ENCODE measurements at regions not wholly inside any gene's neighbourhood (a gene's known extent, or its start where the extent isn't known, plus 50 kb on each side); places are given as distances from the start of the nearest gene placed in this dataset.

DNA sequence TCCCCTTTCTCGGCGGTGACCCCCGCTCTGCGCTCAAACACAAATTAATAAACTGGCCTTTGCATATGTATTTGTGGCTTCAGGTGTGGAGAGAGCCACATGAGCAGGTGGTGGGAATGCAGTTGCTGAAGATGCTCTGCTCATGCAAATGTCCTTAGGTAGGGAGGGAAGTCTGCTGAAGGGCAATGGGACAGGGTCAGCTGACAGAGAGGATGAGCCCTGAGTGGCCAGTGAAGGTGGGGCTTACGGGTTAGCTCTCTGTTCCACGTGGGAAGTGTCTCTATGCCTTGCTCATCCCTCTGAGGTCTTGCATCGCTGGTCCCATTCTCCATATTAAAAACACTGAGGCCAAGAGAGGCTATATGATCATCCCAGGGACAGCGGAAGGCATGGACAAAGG lies 74.2 kb upstream of the CCL1 start:
- peaks cover 0 to 8% (median 6%) of the 10 kb centered on the region in 4 experiments for H3K4me1 ChIP-seq (ENCODE audit: control extremely low read depth in 1 of 4, control insufficient read depth in 4 of 4, insufficient read depth in 4 of 4, low read length in 3 of 4)
- ChIA-PET CTCF (no interaction called here), POLR2A (no interaction called here)
- H3K27me3 ChIP-seq (replicated peaks in 2 of 5; ENCODE audit: control insufficient read depth in 4 of 5, insufficient read depth in 5 of 5, low read length in 4 of 5) = peaks cover 0 to 13% (median 4%) of the 10 kb centered on the region in 5 experiments
- no peaks in the 10 kb centered on the region for H3K9me3 ChIP-seq (ENCODE audit: control extremely low read depth in 1 of 5, control insufficient read depth in 4 of 5, insufficient read depth in 2 of 5, low read depth in 1 of 5, low read length in 4 of 5)
- no peaks in the 10 kb centered on the region for H3K36me3 ChIP-seq (ENCODE audit: control insufficient read depth in 4 of 4, insufficient read depth in 4 of 4, low read length in 3 of 4)
- H3K27ac ChIP-seq (ENCODE audit: insufficient read depth in 1 of 2, low read depth in 1 of 2, low read length in 2 of 2, poor library complexity in 1 of 2, severe bottlenecking in 2 of 2) = no peak overlapping the region
- no peak overlapping the region for H3K4me3 ChIP-seq (ENCODE audit: control insufficient read depth in 1 of 7, extremely low read depth in 1 of 7, insufficient read depth in 4 of 7, low read depth in 2 of 7, low read length in 6 of 7)
- DNase-seq = no peak
- WGBS (ENCODE audit: insufficient coverage) = 100% methylated on average over 2 of the region's 8 CpGs

DNA sequence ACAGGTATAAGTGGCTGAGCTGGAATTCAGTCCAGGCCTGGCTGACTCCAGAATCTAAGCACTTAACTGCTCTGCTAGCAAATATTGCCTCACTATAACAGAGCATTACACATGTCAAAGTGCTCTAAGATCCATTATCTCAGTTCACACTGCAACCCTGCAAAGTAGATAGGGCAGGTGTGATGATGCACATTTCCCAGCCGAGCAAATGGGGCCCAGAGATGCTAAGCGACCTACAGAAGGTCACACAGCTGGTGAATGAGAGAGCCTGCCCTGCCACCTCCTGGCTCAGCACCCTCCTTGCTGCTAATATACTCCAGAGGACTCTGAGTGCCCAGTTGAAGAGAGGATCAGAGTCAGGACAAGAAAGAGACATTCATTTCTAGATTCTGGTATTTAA lies 73.6 kb upstream of the CCL1 start:
- Histone ChIP-seq H3K27ac (ENCODE audit: insufficient read depth in 1 of 2, low read depth in 1 of 2, low read length in 2 of 2, poor library complexity in 1 of 2, severe bottlenecking in 2 of 2) (no peak overlapping the region), H3K27me3 (replicated peaks in 2 of 5; ENCODE audit: control insufficient read depth in 4 of 5, insufficient read depth in 5 of 5, low read length in 4 of 5) (peaks cover 0 to 13% (median 3%) of the 10 kb centered on the region in 5 experiments), H3K36me3 (ENCODE audit: control insufficient read depth in 4 of 4, insufficient read depth in 4 of 4, low read length in 3 of 4) (no peaks in the 10 kb centered on the region), H3K4me1 (ENCODE audit: control extremely low read depth in 1 of 4, control insufficient read depth in 4 of 4, insufficient read depth in 4 of 4, low read length in 3 of 4) (peaks cover 0 to 8% (median 6%) of the 10 kb centered on the region in 4 experiments), H3K9me3 (ENCODE audit: control extremely low read depth in 1 of 5, control insufficient read depth in 4 of 5, insufficient read depth in 2 of 5, low read depth in 1 of 5, low read length in 4 of 5) (no peaks in the 10 kb centered on the region), H3K4me3 (ENCODE audit: control insufficient read depth in 1 of 7, extremely low read depth in 1 of 7, insufficient read depth in 4 of 7, low read depth in 2 of 7, low read length in 6 of 7) (no peak overlapping the region)
- WGBS (ENCODE audit: insufficient coverage) = 100% methylated on average over 1 of the region's 2 CpGs
- POLR2A ChIA-PET = interaction anchor here (0.7 kb wide), 1 partner anchor 16 kb away, joined by 3 read pairs; no protein-coding TSS in a partner anchor
- CTCF ChIA-PET = no interaction called here
- DNase-seq = no peak

DNA sequence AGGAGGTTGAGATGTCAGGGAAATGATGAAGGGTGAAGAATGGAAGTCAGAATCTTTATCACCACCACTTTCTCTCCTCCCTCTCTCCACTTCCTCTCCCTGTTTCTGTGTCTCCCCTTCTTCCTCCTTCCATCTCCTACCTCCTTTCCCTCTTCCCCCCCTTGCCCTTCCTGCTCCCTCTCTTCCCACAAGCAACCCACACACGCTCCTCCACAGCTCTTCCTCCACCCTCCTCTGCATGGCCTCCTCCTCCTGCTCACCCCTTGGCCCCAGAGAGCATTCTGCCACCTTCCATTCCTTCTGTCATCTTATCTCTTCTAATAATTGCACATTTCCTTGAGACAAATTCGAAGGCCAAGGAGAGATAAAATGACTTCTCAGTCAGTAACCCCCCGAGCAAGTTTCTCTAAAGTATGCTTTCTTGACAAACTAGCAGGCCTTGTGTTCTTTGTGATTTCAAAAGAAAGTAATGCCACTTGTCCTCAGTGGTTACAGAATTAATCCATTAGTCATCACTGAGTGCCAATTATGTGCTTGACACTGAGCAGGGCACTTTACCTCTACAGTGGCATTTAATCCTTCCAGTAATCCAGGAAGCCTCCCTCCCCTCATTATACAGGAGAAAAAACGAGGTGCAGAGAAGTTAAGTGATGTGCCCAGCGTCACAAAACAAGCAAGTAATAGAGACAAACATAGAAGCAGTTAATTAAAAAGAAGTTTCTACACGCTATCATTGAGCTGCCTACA lies 72.3 kb upstream of the CCL1 start:
- ChIA-PET POLR2A (no interaction called here), CTCF (no interaction called here)
- DNase-seq = no peak
- Histone ChIP-seq H3K4me1 (ENCODE audit: control extremely low read depth in 1 of 4, control insufficient read depth in 4 of 4, insufficient read depth in 4 of 4, low read length in 3 of 4) (peaks cover 0 to 8% (median 6%) of the 10 kb centered on the region in 4 experiments), H3K36me3 (ENCODE audit: control insufficient read depth in 4 of 4, insufficient read depth in 4 of 4, low read length in 3 of 4) (no peaks in the 10 kb centered on the region), H3K4me3 (ENCODE audit: control insufficient read depth in 1 of 7, extremely low read depth in 1 of 7, insufficient read depth in 4 of 7, low read depth in 2 of 7, low read length in 6 of 7) (no peak overlapping the region), H3K9me3 (ENCODE audit: control extremely low read depth in 1 of 5, control insufficient read depth in 4 of 5, insufficient read depth in 2 of 5, low read depth in 1 of 5, low read length in 4 of 5) (no peaks in the 10 kb centered on the region), H3K27ac (ENCODE audit: insufficient read depth in 1 of 2, low read depth in 1 of 2, low read length in 2 of 2, poor library complexity in 1 of 2, severe bottlenecking in 2 of 2) (no peak overlapping the region), H3K27me3 (replicated peaks in 2 of 5; ENCODE audit: control insufficient read depth in 4 of 5, insufficient read depth in 5 of 5, low read length in 4 of 5) (peaks cover 0 to 9% (median 0%) of the 10 kb centered on the region in 5 experiments)
- WGBS (ENCODE audit: insufficient coverage) = 93% methylated on average over 4 of the region's 6 CpGs

DNA sequence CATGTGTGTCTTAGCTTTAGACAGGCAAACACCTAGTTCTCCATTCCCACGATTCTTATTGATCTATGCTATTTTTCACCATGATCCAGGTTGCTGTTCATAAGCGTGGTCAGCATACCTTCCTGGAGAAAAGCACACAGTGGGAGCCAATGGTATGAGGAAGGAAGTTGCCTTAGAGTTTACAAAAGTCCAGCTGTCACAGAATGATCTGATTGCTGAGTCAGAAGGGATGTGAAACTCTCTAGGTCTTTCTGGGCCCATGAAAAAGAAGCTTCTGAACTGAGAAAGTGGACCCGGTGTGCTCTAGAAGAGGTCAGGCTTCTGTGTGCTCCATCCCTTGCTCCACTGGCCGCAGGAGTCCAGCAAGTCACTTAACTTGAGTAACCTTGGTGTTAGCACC lies 71.0 kb upstream of the CCL1 start:
- H3K27ac ChIP-seq (ENCODE audit: insufficient read depth in 1 of 2, low read depth in 1 of 2, low read length in 2 of 2, poor library complexity in 1 of 2, severe bottlenecking in 2 of 2) = no peak overlapping the region
- DNase-seq = peak in 2 of 3 donors; percentile 45 to 48
- 30% methylated on average over 2 of the region's 4 CpGs for WGBS (ENCODE audit: insufficient coverage)
- no peaks in the 10 kb centered on the region for H3K9me3 ChIP-seq (ENCODE audit: control extremely low read depth in 1 of 5, control insufficient read depth in 4 of 5, insufficient read depth in 2 of 5, low read depth in 1 of 5, low read length in 4 of 5)
- POLR2A ChIA-PET = interaction anchor here (0.6 kb wide), 1 partner anchor 94 kb away, joined by 3 read pairs; no protein-coding TSS in a partner anchor
- no peaks in the 10 kb centered on the region for H3K36me3 ChIP-seq (ENCODE audit: control insufficient read depth in 4 of 4, insufficient read depth in 4 of 4, low read length in 3 of 4)
- CTCF ChIA-PET = interaction anchor here (0.7 to 1.5 kb wide), 3 partner anchors 15 to 108 kb away, joined by 3 read pairs; no protein-coding TSS in a partner anchor
- H3K4me1 ChIP-seq (ENCODE audit: control extremely low read depth in 1 of 4, control insufficient read depth in 4 of 4, insufficient read depth in 4 of 4, low read length in 3 of 4) = peaks cover 0 to 8% (median 6%) of the 10 kb centered on the region in 4 experiments
- no peak overlapping the region for H3K4me3 ChIP-seq (ENCODE audit: control insufficient read depth in 1 of 7, extremely low read depth in 1 of 7, insufficient read depth in 4 of 7, low read depth in 2 of 7, low read length in 6 of 7)
- H3K27me3 ChIP-seq (replicated peaks in 2 of 5; ENCODE audit: control insufficient read depth in 4 of 5, insufficient read depth in 5 of 5, low read length in 4 of 5) = peaks cover 0 to 9% (median 0%) of the 10 kb centered on the region in 5 experiments

DNA sequence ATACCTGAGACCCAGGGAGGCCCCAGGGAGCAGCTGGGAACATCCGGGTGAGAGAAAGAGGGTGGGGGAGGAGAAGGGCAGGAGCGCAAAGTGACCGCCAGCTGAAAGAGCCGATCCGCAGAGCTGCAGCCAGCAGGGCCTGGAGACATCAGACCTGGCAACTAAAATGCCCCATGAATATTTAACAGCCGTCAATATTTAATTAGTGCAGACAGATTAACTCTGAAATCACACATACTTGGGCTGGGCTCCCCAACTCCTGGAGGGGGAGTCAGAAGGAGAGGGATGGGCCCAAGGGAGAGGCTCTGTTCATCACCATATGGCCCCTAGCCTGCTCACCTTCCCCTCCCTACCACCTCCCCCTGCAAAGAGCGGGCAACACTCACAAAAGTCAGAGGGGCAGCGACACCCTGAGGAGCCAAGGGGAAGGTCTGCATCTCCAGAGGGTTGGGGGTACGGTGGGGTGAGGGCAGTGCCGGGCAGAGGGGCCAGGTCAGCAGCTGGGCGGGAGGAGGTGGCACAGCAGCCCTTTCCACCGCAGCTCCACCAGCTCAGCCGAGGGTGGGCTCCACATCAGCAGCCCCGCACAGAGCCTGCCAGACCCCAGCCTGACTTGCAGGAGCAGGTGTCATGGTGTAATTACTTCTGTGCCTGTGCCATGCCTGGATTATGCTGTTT lies 61.9 kb upstream of the CCL1 start:
- no peak overlapping the region for H3K4me3 ChIP-seq (ENCODE audit: control insufficient read depth in 1 of 7, extremely low read depth in 1 of 7, insufficient read depth in 4 of 7, low read depth in 2 of 7, low read length in 6 of 7)
- POLR2A ChIA-PET = no interaction called here
- H3K27ac ChIP-seq (ENCODE audit: insufficient read depth in 1 of 2, low read depth in 1 of 2, low read length in 2 of 2, poor library complexity in 1 of 2, severe bottlenecking in 2 of 2) = no peak overlapping the region
- no peaks in the 10 kb centered on the region for H3K36me3 ChIP-seq (ENCODE audit: control insufficient read depth in 4 of 4, insufficient read depth in 4 of 4, low read length in 3 of 4)
- peaks cover 0 to 6% (median 2%) of the 10 kb centered on the region in 4 experiments for H3K4me1 ChIP-seq (ENCODE audit: control extremely low read depth in 1 of 4, control insufficient read depth in 4 of 4, insufficient read depth in 4 of 4, low read length in 3 of 4)
- CTCF ChIA-PET = interaction anchor here (1.4 kb wide), 1 partner anchor 47 kb away, joined by 3 read pairs; no protein-coding TSS in a partner anchor
- WGBS (ENCODE audit: insufficient coverage) = 52% methylated on average over 6 of the region's 14 CpGs
- H3K27me3 ChIP-seq (replicated peaks in 2 of 5; ENCODE audit: control insufficient read depth in 4 of 5, insufficient read depth in 5 of 5, low read length in 4 of 5) = peaks cover 0 to 40% (median 29%) of the 10 kb centered on the region in 5 experiments
- DNase-seq = peak in 1 of 3 donors; percentile 25
- no peaks in the 10 kb centered on the region for H3K9me3 ChIP-seq (ENCODE audit: control extremely low read depth in 1 of 5, control insufficient read depth in 4 of 5, insufficient read depth in 2 of 5, low read depth in 1 of 5, low read length in 4 of 5)

DNA sequence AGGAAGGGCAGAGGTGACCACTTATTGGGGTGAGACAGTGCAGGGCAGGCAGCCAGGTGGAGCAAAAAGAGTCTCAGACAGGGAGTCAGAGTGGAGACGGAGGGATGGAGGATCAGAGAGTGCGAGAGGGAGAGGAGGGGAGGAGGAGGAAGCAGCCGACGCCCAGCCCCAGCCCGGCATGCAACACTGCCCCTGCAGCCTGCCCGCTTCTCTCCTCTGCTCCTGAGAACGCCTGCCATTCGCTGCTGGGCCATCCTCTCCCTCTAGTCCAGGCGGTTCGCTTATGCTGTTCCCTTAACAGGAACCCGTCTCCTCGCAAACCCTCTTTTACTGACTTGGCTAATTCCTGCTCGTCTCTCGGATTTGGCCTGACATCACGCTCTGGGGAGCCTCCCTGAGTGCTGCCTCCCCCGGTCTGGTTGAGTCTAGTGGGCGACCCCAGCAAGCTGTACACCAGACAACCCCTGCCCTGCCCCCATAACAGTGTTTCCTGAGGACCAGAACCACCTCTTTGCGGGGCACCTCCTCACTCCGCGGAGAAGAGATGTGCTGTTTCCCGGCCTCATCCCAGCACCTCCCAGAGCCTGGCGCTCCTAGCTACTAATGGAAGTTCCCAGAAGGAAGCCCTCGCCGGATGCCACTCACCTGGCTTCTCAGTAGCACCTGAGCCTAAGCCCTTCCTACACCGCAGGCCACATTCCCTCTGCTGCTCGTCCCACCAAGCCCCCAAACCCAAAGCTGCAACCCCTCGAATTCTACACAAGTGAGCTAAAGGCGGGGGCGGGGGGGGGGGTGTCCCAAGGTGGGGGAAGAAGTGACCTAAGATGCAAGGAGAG lies 61.2 kb upstream of the CCL1 start:
- peaks cover 0 to 6% (median 2%) of the 10 kb centered on the region in 4 experiments for H3K4me1 ChIP-seq (ENCODE audit: control extremely low read depth in 1 of 4, control insufficient read depth in 4 of 4, insufficient read depth in 4 of 4, low read length in 3 of 4)
- POLR2A ChIA-PET = no interaction called here
- CTCF ChIA-PET = interaction anchor here (1.4 kb wide), 1 partner anchor 46 kb away, joined by 3 read pairs; no protein-coding TSS in a partner anchor
- no peaks in the 10 kb centered on the region for H3K36me3 ChIP-seq (ENCODE audit: control insufficient read depth in 4 of 4, insufficient read depth in 4 of 4, low read length in 3 of 4)
- 20% methylated on average over 24 of the region's 29 CpGs for WGBS (ENCODE audit: insufficient coverage)
- peak in 1 of 3 donors; percentile 20 for DNase-seq
- H3K9me3 ChIP-seq (ENCODE audit: control extremely low read depth in 1 of 5, control insufficient read depth in 4 of 5, insufficient read depth in 2 of 5, low read depth in 1 of 5, low read length in 4 of 5) = no peaks in the 10 kb centered on the region
- peak overlapping the region in 3 of 7 experiments; percentile 11 to 58 (median 23) for H3K4me3 ChIP-seq (ENCODE audit: control insufficient read depth in 1 of 7, extremely low read depth in 1 of 7, insufficient read depth in 4 of 7, low read depth in 2 of 7, low read length in 6 of 7)
- H3K27me3 ChIP-seq (replicated peaks in 2 of 5; ENCODE audit: control insufficient read depth in 4 of 5, insufficient read depth in 5 of 5, low read length in 4 of 5) = peaks cover 0 to 40% (median 29%) of the 10 kb centered on the region in 5 experiments
- no peak overlapping the region for H3K27ac ChIP-seq (ENCODE audit: insufficient read depth in 1 of 2, low read depth in 1 of 2, low read length in 2 of 2, poor library complexity in 1 of 2, severe bottlenecking in 2 of 2)
